HG02970 (cell line): ENCODE measurements at regions not wholly inside any gene's neighbourhood (a gene's known extent, or its start where the extent isn't known, plus 50 kb on each side); places are given as distances from the start of the nearest gene placed in this dataset.
A peak's percentile ranks its signal among the peaks of the same experiment; 100 is the strongest.

Experiments
- ATAC-seq: cut with Tn5 transposase; IDR thresholded peaks from one replicate; pipeline ENCODE4 v1.9.1; 2021; ENCODE audit warnings: mild to moderate bottlenecking, moderate library complexity, moderate number of reproducible peaks; ENCODE audit not compliant: unreplicated experiment, low FRiP score

- ATAC-seq, result no peak
Measured at GRCh38 chr1:80776266-80776665, 1024.5 kb upstream of the ADGRL2 start.

- no peak for ATAC-seq
Measured at GRCh38 chr1:80769208-80769750, 1031.5 kb upstream of the ADGRL2 start.

- no peak for ATAC-seq
Measured at GRCh38 chr1:80767711-80768110, 1033.0 kb upstream of the ADGRL2 start.

- no peak for ATAC-seq
Measured at GRCh38 chr1:80759354-80759753, 1041.4 kb upstream of the ADGRL2 start.

GRCh38 chr1:80755944-80756343 is 1044.8 kb upstream of the ADGRL2 start:
- no peak for ATAC-seq

GRCh38 chr1:80751204-80751603 is 1049.5 kb upstream of the ADGRL2 start:
- no peak for ATAC-seq

- ATAC-seq, result no peak
Measured at GRCh38 chr1:80731241-80731894, 1069.4 kb upstream of the ADGRL2 start.

GRCh38 chr1:80722611-80723010 is 1078.1 kb upstream of the ADGRL2 start:
- no peak for ATAC-seq

- no peak for ATAC-seq
Measured at GRCh38 chr1:80706526-80706925, 1094.2 kb upstream of the ADGRL2 start.

GRCh38 chr1:80678438-80678837 is 1122.3 kb upstream of the ADGRL2 start:
- ATAC-seq, result no peak

GRCh38 chr1:80675454-80675853 is 1125.3 kb upstream of the ADGRL2 start:
- no peak for ATAC-seq

- no peak for ATAC-seq
Measured at GRCh38 chr1:80673935-80674597, 1126.7 kb upstream of the ADGRL2 start.

GRCh38 chr1:80668372-80668771 is 1132.4 kb upstream of the ADGRL2 start:
- no peak for ATAC-seq

- ATAC-seq, result no peak
Measured at GRCh38 chr1:80666073-80666472, 1134.7 kb upstream of the ADGRL2 start.

- no peak for ATAC-seq
Measured at GRCh38 chr1:80659161-80659560, 1141.6 kb upstream of the ADGRL2 start.

- no peak for ATAC-seq
Measured at GRCh38 chr1:80657707-80658106, 1143.0 kb upstream of the ADGRL2 start.

GRCh38 chr1:80657044-80657643 is 1143.6 kb upstream of the ADGRL2 start:
- ATAC-seq, result no peak

- ATAC-seq, result no peak
Measured at GRCh38 chr1:80656641-80657040, 1144.1 kb upstream of the ADGRL2 start.

GRCh38 chr1:80656014-80656636 is 1144.6 kb upstream of the ADGRL2 start:
- ATAC-seq, result peak; percentile 46

GRCh38 chr1:80646053-80646452 is 1154.7 kb upstream of the ADGRL2 start:
- no peak for ATAC-seq

- ATAC-seq, result no peak
Measured at GRCh38 chr1:80645621-80646020, 1155.1 kb upstream of the ADGRL2 start.
